ENCODE measurements at regions not wholly inside any gene's neighbourhood (a gene's known extent, or its start where the extent isn't known, plus 50 kb on each side); places are given as distances from the start of the nearest gene placed in this dataset.

- TF ChIP-seq CTCF (IDR thresholded peaks at IDR 0.05): no peak
- Mint-ChIP-seq H3K27ac (no peak overlapping the region), H3K27me3 (ENCODE audit: low read depth, poor library complexity) (no peaks in the 10 kb centered on the region), H3K36me3 (ENCODE audit: low read depth) (no peaks in the 10 kb centered on the region), H3K9me3 (no peaks in the 10 kb centered on the region), H3K4me3 (no peak overlapping the region), H3K4me1 (peaks cover 24% of the 10 kb centered on the region)
- no peak for DNase-seq
Measured at GRCh38 chr6:121522265-121522664, 86.8 kb downstream of the GJA1 start.

- Mint-ChIP-seq H3K36me3 (ENCODE audit: low read depth) (no peaks in the 10 kb centered on the region), H3K9me3 (no peaks in the 10 kb centered on the region), H3K27me3 (ENCODE audit: low read depth, poor library complexity) (no peaks in the 10 kb centered on the region), H3K27ac (no peak overlapping the region), H3K4me3 (no peak overlapping the region), H3K4me1 (peaks cover 24% of the 10 kb centered on the region)
- no peak for DNase-seq
- TF ChIP-seq CTCF (IDR thresholded peaks at IDR 0.05): no peak
Measured at GRCh38 chr6:121522771-121523386, 87.4 kb downstream of the GJA1 start.

- H3K27ac Mint-ChIP-seq: peak overlapping the region; percentile 83
- no peak overlapping the region for H3K4me3 Mint-ChIP-seq
- peaks cover 24% of the 10 kb centered on the region for H3K4me1 Mint-ChIP-seq
- H3K27me3 Mint-ChIP-seq (ENCODE audit: low read depth, poor library complexity): no peaks in the 10 kb centered on the region
- H3K36me3 Mint-ChIP-seq (ENCODE audit: low read depth): no peaks in the 10 kb centered on the region
- TF ChIP-seq CTCF (IDR thresholded peaks at IDR 0.05): no peak
- no peak for DNase-seq
- H3K9me3 Mint-ChIP-seq: no peaks in the 10 kb centered on the region
Measured at GRCh38 chr6:121523628-121524027, 88.2 kb downstream of the GJA1 start.

- Mint-ChIP-seq H3K36me3 (ENCODE audit: low read depth) (no peaks in the 10 kb centered on the region), H3K4me1 (peaks cover 14% of the 10 kb centered on the region), H3K9me3 (no peaks in the 10 kb centered on the region), H3K27me3 (ENCODE audit: low read depth, poor library complexity) (no peaks in the 10 kb centered on the region), H3K27ac (no peak overlapping the region), H3K4me3 (no peak overlapping the region)
- no peak for DNase-seq
- no peak for TF ChIP-seq CTCF (IDR thresholded peaks at IDR 0.05)
Measured at GRCh38 chr6:121526282-121526681, 90.8 kb downstream of the GJA1 start.

- Mint-ChIP-seq H3K4me1 (peaks cover 29% of the 10 kb centered on the region), H3K4me3 (no peak overlapping the region), H3K27ac (peak overlapping the region; percentile 36), H3K36me3 (ENCODE audit: low read depth) (no peaks in the 10 kb centered on the region), H3K27me3 (ENCODE audit: low read depth, poor library complexity) (no peaks in the 10 kb centered on the region), H3K9me3 (no peaks in the 10 kb centered on the region)
- TF ChIP-seq CTCF (IDR thresholded peaks at IDR 0.05): no peak
- no peak for DNase-seq
Measured at GRCh38 chr6:121531658-121532169, 96.3 kb downstream of the GJA1 start.

GRCh38 chr6:121533321-121533841 lies 97.9 kb downstream of the GJA1 start:
- H3K27me3 Mint-ChIP-seq (ENCODE audit: low read depth, poor library complexity): no peaks in the 10 kb centered on the region

More at GRCh38 chr6:121533321-121533841, 97.9 kb downstream of the GJA1 start:
- no peak for TF ChIP-seq CTCF (IDR thresholded peaks at IDR 0.05)
- Mint-ChIP-seq H3K36me3 (ENCODE audit: low read depth) (no peaks in the 10 kb centered on the region), H3K27ac (no peak overlapping the region), H3K4me3 (no peak overlapping the region), H3K9me3 (no peaks in the 10 kb centered on the region), H3K4me1 (peaks cover 29% of the 10 kb centered on the region)
- no peak for DNase-seq

Measured in nephron progenitor cell (in vitro differentiated cells).